ENCODE measurements at regions not wholly inside any gene's neighbourhood (a gene's known extent, or its start where the extent isn't known, plus 50 kb on each side); places are given as distances from the start of the nearest gene placed in this dataset.

DNA sequence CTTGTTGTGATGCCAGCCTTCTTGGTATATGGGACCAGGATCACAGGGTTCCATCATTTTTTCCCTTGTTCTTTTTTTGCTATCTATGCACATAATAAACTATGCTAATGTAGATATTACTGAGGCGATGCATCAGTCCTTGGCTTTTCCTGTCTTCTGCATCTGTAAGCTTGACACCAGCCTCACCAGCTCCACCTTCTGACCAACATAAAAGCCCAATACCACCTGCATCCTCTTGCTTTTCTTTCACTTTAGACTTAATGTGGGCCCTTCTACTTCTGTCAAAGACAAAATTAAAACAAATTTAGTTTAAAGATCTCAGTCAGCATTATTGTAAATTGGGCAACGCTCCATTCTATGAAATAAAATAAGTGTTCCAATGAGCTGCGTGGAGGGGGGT lies 1718.8 kb upstream of the PCDH10 start:
- no peak for FAIRE-seq
- H3K4me3 ChIP-seq: no peak overlapping the region
- H3K9me3 ChIP-seq (replicated peaks; ENCODE audit: control insufficient read depth, insufficient read depth, low read length): no peaks in the 10 kb centered on the region
- no peak overlapping the region for H3K9ac ChIP-seq (ENCODE audit: control insufficient read depth, insufficient read depth, low read length)
- in situ Hi-C loops (cut with MboI): no loop called here
- no peaks in the 10 kb centered on the region for H3K27me3 ChIP-seq (replicated peaks in 1 of 2; ENCODE audit: control insufficient read depth in 2 of 2, insufficient read depth in 2 of 2, low read length in 1 of 2)
- ATAC-seq: peak; percentile 85
- SMC1A ChIA-PET (ENCODE audit: uncharacterized antibody, unreplicated experiment): interaction anchor here (0.8 to 1.7 kb wide), 9 partner anchors 10 to 343 kb away, joined by 3 to 7 read pairs (median 3); no protein-coding TSS in a partner anchor
- TF ChIP-seq ZNF622 (IDR thresholded peaks at IDR 0.05) (no peak), SMC3 (IDR thresholded peaks at IDR 0.05; ENCODE audit: borderline replicate concordance, low read length) (peak; percentile 33; the same call in 1 of the 2 replicates), RAD21 (IDR thresholded peaks at IDR 0.05; ENCODE audit: insufficient read depth, low read depth, low read length) (peak; percentile 51)
- TF ChIP-seq, protein P1, sequence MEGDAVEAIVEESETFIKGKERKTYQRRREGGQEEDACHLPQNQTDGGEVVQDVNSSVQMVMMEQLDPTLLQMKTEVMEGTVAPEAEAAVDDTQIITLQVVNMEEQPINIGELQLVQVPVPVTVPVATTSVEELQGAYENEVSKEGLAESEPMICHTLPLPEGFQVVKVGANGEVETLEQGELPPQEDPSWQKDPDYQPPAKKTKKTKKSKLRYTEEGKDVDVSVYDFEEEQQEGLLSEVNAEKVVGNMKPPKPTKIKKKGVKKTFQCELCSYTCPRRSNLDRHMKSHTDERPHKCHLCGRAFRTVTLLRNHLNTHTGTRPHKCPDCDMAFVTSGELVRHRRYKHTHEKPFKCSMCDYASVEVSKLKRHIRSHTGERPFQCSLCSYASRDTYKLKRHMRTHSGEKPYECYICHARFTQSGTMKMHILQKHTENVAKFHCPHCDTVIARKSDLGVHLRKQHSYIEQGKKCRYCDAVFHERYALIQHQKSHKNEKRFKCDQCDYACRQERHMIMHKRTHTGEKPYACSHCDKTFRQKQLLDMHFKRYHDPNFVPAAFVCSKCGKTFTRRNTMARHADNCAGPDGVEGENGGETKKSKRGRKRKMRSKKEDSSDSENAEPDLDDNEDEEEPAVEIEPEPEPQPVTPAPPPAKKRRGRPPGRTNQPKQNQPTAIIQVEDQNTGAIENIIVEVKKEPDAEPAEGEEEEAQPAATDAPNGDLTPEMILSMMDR (IDR thresholded peaks at IDR 0.05 in 2 of 3, conservative IDR thresholded peaks at IDR 0.05 in 1 of 3; ENCODE audit: control insufficient read depth in 2 of 3, extremely low read depth in 1 of 3, insufficient read depth in 1 of 3, low read depth in 3 of 3, low read length in 3 of 3): peak; percentile 37 to 45 (median 42); a peak in 5 of 6 replicates
- TF ChIP-seq, protein P2, sequence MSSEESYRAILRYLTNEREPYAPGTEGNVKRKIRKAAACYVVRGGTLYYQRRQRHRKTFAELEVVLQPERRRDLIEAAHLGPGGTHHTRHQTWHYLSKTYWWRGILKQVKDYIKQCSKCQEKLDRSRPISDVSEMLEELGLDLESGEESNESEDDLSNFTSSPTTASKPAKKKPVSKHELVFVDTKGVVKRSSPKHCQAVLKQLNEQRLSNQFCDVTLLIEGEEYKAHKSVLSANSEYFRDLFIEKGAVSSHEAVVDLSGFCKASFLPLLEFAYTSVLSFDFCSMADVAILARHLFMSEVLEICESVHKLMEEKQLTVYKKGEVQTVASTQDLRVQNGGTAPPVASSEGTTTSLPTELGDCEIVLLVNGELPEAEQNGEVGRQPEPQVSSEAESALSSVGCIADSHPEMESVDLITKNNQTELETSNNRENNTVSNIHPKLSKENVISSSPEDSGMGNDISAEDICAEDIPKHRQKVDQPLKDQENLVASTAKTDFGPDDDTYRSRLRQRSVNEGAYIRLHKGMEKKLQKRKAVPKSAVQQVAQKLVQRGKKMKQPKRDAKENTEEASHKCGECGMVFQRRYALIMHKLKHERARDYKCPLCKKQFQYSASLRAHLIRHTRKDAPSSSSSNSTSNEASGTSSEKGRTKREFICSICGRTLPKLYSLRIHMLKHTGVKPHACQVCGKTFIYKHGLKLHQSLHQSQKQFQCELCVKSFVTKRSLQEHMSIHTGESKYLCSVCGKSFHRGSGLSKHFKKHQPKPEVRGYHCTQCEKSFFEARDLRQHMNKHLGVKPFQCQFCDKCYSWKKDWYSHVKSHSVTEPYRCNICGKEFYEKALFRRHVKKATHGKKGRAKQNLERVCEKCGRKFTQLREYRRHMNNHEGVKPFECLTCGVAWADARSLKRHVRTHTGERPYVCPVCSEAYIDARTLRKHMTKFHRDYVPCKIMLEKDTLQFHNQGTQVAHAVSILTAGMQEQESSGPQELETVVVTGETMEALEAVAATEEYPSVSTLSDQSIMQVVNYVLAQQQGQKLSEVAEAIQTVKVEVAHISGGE (CRISPR knock-in tag; IDR thresholded peaks at IDR 0.05): no peak
- CTCF ChIA-PET: interaction anchor here (0.7 to 2.4 kb wide), 11 partner anchors 12 to 407 kb away, joined by 3 to 11 read pairs (median 4); no protein-coding TSS in a partner anchor
- H4K20me1 ChIP-seq (ENCODE audit: control insufficient read depth, insufficient read depth): no peaks in the 10 kb centered on the region
- H3K79me2 ChIP-seq (ENCODE audit: control insufficient read depth, insufficient read depth, low read length): no peaks in the 10 kb centered on the region
- intact Hi-C loops (cut with micrococcal nuclease; ENCODE audit: unreplicated experiment): loop anchor here (10.0 kb wide), 1 partner anchor 336 kb away; no protein-coding TSS in a partner anchor
- H2AFZ ChIP-seq (ENCODE audit: control insufficient read depth, low read depth, low read length): no peak overlapping the region
- H3K4me1 ChIP-seq (ENCODE audit: control insufficient read depth, insufficient read depth, low read length): no peaks in the 10 kb centered on the region
- POLR2A ChIA-PET: interaction anchor here (1.8 kb wide), 1 partner anchor 10 kb away, joined by 5 read pairs; no protein-coding TSS in a partner anchor
- H3K36me3 ChIP-seq (ENCODE audit: control insufficient read depth in 2 of 2, insufficient read depth in 2 of 2, low read length in 1 of 2): no peaks in the 10 kb centered on the region
- DNase-seq (ENCODE audit: low read depth, low spot score): no peak
- 35% methylated on average over 3 of the region's 3 CpGs for WGBS (ENCODE audit: insufficient coverage, insufficient replicate concordance, low lambda C conversion rate, missing lambda C conversion rate)
- BruUV-seq (replicated peaks): no TSS peak
- H3K27ac ChIP-seq (ENCODE audit: control insufficient read depth, insufficient read depth): no peak overlapping the region
- RAD21 ChIA-PET (ENCODE audit: unreplicated experiment): interaction anchor here (1.7 kb wide), 1 partner anchor 10 kb away, joined by 5 read pairs; no protein-coding TSS in a partner anchor
- peak overlapping the region; percentile 31; the same call in 1 of the 2 replicates for H3K4me2 ChIP-seq (ENCODE audit: control insufficient read depth, insufficient read depth)

Data from GM12878 (cell line).